ENCODE measurements at regions not wholly inside any gene's neighbourhood (a gene's known extent, or its start where the extent isn't known, plus 50 kb on each side); places are given as distances from the start of the nearest gene placed in this dataset.

DNA sequence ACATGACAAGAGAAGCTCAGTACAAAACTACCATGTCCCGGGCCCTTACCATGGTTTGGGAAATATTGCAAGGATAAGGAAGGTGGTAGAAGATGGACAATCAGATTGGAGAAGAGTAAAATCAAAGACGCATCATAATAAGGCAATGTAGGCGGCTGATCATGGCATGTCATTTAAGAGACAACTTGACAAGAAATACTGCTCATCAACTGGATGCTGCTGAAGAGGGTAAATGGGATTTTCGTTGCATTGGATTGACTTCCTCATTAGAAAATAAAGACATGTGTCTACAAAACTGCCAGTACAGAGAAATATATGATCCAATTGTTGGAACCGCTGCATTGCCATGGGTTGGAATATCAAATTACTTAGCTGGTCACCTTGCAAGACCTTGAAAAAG lies 238.3 kb upstream of the NCKAP5 start:
- TF ChIP-seq, protein P1, sequence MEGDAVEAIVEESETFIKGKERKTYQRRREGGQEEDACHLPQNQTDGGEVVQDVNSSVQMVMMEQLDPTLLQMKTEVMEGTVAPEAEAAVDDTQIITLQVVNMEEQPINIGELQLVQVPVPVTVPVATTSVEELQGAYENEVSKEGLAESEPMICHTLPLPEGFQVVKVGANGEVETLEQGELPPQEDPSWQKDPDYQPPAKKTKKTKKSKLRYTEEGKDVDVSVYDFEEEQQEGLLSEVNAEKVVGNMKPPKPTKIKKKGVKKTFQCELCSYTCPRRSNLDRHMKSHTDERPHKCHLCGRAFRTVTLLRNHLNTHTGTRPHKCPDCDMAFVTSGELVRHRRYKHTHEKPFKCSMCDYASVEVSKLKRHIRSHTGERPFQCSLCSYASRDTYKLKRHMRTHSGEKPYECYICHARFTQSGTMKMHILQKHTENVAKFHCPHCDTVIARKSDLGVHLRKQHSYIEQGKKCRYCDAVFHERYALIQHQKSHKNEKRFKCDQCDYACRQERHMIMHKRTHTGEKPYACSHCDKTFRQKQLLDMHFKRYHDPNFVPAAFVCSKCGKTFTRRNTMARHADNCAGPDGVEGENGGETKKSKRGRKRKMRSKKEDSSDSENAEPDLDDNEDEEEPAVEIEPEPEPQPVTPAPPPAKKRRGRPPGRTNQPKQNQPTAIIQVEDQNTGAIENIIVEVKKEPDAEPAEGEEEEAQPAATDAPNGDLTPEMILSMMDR (IDR thresholded peaks at IDR 0.05), result no peak
- no peak for TF ChIP-seq POLR2A (IDR thresholded peaks at IDR 0.05)
